ENCODE measurements at regions not wholly inside any gene's neighbourhood (a gene's known extent, or its start where the extent isn't known, plus 50 kb on each side); places are given as distances from the start of the nearest gene placed in this dataset.
"Not testable (repeated sequence)": the region's sequence is repeated elsewhere in the genome, so short reads cannot be mapped to it uniquely, and the experiment has no call there.

DNA sequence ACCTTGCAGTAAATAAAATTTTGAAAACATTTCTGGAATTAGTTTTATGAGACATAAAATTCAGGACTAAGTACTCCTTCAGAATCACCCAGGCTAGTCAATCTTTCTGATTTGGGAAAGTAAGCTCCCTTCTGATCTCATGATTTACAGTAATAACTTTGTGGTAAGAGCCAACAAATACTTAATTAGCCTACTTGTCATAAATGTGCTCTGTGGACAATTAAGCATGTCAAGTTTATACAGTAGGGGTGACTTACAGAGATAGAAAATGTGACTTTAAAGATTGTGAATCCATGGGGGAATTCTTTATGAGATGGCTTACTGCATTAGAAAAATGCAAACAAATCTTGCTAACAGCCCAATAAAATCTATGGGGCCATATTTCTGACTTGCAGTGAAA is 616.9 kb upstream of the GHITM start:
- DNase-seq, result no peak

DNA sequence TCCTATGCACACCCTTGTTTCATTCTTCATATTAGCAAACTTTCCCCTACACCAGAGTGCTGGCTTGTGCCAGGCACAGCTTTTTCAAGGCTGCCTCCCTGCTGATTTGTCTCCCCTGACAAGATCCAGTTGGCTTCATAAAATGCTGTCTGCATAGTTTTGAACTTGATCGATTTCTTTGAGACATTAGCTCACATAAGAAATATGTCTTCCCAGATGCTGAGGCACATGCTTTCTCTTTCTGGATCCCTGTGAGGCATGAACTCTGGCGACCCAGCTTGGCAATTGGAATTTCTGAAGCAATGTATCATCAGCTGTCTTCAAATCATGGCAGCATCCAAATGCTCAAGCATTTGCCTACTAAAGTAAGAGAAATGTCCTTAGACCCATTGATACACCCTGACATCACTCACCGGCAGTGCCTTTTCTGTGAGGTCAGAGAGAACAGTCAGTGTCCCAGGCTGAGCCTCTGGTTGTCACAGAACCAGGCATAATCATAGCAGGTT is 616.4 kb upstream of the GHITM start:
- no peak for DNase-seq

DNA sequence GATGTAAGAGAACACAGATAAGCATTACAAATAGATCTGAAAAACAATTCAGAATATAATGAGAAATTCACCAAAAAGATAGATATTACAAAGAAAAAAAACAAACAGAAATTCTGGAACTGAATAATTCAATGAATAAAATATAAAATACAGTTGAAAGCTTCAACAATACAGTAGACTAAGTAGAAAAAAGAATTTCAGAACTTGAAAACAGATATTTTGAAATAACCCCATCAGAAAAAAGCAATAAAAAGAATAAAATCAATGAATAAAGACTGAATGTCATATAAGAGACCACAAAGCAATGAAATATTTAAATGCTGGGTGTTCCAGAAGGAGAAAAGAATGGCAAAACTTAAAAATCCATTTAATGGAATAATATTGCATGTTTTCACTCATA is 611.4 kb upstream of the GHITM start:
- no peak for DNase-seq

DNA sequence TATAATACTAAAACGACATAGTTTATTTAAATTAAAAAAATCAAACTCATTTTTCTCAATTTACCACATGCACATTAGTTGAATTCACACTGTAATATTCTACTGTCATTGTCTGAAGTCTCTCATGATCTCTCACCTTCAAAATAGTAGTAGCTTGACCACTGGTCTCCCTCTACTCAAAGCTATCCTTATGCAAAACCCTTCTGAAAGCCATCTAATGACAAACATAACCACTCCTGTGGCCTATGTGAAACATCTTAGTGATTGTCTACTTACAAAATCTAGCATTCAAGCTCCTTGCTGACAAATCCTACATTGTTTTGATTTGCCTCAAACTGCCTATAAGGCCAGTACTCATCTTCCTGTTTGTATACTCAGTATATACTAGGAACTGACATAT is 606.0 kb upstream of the GHITM start:
- DNase-seq, result no peak

DNA sequence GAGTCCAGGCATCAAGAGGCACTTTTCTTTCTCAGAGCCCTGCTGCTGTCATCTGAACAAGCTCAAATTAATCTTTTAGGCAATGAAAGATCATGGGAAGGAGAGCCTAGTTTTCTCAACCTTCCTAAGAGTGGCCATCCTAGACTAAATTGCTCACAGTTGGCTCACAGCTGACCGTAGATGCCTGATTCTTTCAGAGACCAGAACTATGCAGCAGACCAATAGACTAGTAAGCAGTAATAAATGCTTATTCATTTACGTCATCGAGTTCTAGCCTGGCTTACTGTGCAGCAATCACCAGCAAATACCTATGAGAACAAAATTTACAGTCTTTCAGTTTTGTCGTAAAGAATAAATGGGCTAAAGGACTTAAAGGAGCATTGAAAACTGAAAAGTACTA is 602.9 kb upstream of the GHITM start:
- no peak for DNase-seq

DNA sequence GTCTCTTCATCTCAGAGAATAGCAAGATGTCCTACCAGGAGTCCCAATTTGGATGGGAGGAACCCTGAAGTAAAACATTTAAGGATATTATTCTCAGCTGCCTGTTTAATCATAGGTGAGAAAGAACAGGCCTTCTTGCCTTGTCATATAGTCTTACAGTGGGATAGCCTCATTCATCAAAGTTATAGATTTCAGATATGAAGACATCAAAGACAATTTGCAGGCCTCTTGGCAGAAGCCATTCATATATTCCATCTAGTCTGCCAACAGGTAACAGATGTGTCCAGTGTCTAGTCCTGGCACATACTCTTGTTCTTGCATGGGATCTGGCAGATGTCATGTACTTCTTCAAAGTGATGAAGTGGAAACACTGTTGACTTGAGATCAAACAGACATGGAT is 601.3 kb upstream of the GHITM start:
- DNase-seq, result peak in 1 of 2 experiments; percentile 64

DNA sequence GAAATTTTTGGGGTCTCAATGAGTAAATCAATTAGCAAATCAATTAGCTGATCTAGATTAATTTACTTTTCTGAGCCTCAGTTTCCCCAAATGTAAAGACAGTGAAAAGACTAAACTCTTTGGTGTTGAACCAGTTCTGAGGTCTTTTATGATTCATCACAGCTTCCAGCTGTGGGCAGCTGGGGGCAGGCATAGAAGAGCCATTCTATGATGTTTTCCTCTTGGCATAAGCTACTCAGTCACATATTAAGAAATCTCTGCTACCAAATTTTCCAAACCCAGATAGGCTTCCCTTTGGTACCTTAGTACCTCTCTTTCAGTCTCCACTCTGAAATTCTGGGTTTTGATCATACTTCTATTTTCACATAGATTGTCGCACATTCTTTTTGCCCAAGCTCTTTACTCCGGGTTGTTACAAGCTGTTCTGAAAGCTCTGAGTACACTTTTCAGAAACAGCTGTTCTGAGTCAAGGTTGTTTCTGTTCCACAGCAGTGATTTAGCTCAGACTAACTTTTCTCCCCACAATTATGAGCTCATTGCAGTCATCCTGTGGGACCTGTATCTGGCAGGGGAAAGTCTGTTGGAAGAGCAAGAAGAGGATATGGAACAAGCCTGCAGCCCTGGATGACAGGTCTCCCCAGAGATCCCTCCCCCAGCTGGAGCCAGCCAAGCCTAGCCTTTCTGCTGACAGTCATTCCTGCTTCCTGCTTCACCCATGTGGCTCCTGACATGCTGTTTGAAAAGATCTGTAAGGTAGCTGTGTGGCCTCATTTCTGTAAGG is 599.6 kb upstream of the GHITM start:
- no peak for DNase-seq

DNA sequence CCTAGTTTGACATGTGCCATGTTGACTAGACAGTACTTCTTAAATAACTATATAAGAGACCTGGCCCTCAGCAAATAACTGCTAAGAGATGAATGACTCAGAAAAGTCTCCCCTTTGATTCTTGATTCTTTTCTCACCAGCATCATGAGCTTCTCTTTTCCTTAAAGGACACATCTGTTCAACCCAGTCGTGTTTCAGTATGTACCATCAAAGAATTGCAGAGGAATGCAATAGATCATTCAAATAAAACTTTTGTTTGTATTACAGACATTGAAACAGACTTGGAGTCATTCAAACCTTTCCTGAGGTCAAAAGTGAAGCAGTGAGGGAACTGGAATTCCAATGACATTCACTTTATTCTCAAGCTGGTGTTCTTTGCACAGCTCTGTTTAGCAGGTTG is 598.3 kb upstream of the GHITM start:
- DNase-seq, result no peak

DNA sequence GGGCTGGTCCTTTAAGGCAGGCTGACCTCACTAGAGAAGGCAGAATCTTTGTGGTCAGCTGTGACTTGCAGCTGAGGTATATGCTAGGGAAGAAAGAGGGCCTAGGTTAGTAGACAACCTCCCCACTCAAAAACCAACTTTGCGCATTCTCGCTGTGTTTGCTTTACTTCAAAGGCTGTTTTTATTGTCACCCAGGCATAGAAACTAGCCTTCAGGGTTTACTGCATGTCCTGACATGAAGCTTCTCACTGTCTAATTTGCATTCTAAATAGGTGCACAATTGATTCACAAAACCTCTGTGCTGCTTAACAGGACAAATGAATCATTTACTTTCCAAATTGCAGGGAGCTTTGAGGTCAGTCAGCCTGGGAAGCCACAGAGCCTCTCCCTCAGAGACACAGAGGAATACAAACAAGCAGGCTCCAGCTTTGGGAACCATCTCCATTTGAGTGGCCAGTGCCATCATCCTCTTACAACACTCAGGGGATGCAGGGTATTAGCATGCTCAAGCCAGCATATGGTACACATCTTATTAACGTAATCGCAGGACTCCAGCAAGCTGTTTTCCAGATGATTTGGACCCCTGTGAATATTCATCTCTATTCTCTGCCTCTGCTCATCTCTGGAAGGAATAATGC is 596.4 kb upstream of the GHITM start:
- DNase-seq, result peak; percentile 69 to 91

DNA sequence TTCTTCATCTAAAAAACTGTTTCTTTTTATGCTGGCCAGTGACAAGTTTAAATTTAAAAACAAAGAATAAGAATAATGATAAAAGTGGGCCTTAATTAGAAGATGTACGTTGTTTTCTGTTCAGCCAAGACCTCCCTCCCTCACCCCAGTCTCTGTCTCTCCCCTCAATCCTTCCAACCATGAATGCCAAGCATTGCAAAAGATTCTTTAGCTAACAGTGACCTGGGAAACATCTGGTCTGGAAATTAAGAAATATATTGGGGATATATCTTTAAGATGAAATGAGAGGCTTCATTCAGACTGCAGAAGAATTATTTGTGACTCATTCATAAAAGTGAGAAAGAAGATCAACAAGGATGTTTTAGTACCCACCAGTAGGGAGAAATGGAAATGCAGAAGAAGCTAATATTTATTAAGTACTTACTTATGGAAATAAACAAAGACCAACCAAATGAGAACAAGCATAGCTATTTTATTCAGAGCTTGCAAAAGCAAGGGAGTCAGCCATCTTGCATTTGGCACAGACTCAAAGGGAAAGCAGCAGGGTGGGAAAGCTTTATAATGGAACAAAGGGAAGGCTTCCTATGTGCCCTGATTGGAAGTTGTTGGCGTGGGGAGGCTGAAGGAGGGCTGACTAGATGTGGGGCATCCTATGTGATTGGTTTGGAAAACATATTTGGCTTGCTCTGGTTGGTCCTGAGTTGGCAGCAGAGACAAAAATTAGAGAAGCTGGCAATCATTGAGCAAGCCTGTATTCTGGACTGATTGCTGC is 595.4 kb upstream of the GHITM start:
- DNase-seq, result peak in 1 of 2 experiments; percentile 1

DNA sequence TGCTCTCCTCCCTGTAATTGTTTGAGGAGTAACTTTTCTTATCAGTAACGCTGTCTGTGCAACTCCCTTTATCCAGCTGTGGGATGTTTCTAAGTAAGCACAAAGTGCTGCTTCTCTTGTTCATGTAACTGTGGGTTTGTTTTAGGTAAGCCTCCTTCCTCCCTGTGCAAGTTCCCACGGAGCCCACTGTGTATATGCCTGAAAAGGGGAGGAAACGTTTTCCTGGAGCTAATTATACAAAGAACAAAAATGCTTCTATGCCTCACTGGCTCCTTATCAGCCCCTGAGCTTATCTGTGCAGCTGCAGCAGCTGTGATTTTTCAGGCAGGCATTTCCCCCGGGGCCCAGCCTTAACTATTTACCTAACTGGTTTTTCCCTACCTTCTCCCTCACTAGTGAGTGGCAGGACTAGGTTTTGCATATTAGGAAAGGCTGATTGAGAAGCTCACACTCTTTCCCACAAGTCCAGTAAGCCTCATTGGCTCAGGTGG is 593.4 kb upstream of the GHITM start:
- no peak for DNase-seq

DNA sequence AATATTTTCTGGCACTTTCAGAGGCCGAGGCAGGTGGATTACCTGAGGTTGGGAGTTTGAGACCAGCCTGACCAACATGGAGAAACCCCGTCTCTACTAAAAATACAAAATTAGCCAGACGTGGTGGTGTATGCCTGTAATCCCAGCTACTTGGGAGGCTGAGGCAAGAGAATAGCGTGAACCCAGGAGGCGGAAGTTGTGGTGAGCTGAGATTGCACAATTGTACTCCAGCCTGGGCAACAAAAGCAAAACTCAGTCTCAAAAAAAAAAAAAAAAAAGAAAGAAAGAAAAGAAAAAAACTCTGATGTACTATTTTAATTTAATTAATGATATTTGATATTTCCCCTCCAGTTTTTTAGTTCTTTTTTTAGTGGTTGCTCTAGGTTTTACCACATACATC is 588.1 kb upstream of the GHITM start:
- not testable (repeated sequence) for DNase-seq

DNA sequence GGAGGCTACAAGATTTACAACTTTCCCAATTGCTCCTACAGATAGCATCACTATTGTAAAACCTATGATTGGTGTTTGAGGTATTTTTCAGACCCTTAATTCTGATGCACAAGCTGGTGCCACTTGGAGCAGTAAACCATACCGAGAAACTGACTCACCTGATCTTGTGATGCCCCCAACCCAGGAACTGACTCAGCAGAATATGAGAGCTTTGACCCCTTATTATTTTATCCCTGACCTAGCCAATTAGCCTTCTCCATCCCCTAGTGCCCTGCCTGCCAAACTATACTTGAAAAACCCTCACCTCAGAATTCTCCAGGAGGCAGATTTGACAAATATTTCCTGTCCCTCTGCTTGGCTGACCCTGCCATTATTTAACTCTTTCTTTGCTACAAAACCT is 585.9 kb upstream of the GHITM start:
- DNase-seq, result no peak

DNA sequence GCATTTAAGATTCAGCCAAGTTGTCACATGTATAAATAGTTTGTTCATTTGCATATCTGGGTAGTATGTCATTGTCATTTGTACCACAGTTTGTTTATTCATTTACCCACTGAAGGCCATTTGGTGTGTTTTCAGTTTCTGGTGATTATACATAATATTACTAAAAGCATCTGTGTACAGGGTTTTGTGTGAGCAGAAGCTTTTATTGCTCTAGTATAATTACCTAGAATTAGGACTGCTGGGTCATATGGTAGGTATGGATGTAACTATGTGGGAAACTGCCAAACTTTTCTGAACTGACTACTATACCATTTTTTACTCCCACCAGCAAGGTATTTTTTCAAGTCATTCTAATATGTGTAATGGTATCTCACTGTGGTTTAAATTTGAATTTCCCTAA is 584.0 kb upstream of the GHITM start:
- no peak for DNase-seq

DNA sequence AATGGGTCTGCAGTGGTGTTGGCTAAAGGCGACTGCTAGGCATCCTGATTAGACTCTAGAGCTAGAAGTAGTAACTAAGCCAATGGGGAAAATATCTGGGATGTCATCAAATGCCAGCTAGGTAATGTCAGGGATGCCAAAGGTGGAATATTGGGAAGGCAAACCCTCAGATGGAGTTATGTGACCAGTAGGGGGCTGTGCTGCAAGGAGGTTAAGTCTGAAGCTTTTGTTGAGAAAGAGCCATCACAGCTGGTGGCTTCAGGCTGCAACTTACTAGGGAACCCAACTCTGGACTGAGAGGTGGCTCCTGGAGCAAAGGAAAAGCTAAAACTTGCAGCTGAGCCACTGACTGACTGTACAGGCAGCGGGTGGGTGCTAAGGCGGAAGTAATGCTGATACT is 576.9 kb upstream of the GHITM start:
- DNase-seq, result no peak

DNA sequence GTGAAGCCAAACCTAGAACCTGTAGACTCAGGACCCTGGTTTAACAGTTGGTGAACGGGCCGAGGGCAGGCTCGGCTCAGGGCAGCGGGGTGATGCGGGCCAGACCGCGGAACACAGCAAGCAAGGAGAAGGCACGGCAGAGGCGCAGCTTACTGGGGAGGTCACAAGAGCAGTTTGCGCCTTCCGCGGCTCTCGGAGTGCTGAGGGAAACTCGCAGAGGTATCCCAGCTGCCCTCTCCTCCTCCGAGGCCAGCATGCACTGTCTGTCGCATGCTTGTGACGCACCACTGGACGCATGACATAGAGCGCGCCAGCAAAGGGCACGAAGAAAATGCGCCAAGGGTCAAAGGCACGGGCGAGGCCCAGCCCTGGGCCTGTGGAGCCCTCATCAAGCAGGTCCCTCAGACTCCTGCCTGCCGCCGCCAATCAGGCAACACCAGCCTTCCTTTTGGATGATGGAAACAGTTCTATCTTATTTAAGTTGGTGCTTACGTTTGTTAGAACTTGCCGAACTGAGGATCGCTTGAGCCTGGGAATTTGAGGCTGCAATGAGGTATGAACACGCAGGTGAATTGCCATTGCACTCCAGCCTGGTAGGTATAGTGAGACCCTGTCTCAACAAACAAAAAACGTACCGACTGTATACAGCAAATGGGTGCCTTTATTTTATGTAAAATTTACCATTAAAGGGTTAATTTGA is 574.3 kb upstream of the GHITM start:
- DNase-seq, result no peak

DNA sequence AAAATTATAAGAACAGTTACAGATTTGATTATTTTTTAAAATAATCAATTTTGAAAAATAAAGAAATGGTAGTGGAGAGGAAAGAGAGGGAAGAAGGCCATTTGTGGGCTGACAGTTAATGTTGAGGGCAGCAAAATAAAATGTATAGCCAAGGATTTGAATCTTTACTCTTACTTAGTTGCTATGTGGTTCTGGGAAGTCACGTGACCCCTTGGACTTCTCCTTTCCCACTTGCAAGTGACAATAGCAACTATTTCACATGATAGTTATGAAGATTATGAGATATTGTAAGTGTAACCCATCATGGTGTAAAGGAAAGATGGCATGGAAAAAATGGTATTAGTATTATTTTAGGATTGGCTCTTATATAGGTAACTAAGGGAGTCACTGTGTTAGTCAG is 567.3 kb upstream of the GHITM start:
- no peak for DNase-seq

DNA sequence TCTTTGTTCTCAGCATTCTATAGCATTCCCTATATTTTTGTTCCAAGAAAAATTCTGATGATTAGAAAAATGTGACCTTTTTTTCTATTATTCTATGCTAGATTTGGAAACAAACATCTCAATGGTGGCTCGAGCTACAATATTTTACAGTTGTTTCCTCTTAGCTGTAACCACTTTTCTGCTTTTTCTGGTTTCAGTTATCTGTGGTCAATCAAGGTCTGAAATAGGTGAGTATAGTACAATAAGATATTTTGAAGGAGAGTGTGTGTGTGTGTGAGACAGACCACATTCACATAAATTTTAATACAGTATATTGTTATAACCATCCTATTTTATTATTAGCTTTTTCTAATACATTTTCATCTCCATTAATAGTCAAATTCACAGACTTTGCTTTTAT is 564.5 kb upstream of the GHITM start:
- DNase-seq, result no peak

DNA sequence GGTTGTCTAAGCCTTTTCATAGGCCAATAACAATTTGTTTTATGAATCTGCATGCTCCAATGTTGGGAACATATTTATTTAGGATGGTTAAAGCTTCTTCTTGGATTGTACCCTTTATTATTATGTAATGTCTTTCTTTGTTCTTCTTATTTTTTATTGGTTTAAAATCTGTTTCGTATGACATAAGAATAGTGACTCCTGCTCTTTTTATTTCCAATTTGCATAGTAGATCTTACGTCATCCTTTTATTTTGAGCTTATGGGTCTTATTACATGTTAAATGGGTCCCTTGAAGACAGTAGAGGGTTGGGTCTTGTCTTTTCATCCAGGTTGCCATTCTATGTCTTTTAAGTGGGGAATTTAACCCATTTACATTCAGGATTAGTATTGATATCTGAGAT is 561.9 kb upstream of the GHITM start:
- DNase-seq, result no peak

DNA sequence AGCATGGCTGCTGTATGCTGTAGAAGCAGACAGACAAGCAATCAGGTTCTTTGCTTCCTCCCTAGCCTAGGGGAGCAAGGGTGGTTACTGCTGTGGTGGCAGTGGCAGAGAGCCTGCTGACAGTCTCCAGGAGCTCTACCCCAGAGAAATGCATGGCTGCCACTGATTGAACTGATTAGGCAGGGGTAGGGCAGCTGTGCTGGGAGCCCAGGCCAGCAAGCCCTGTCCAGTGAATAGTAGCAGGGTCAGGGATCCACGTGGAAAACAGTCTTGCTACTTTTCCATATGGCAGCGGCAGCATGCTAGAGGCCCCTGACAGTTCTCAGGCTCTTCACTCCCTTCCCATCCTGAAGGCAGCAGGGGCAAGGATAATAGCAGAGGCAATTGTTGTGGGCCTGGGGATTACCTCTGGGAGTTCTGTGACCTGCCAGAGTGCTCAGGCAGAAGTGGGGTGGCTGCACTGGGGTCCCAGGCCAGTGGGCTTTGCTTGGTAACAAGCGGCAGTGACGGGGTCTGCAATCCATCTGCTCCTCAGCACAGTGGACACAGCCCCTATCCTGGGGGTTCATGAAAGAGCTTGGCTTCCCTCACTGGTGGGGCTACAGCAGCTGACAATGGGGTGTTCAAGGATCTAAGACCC is 558.8 kb upstream of the GHITM start:
- no peak for DNase-seq

DNA sequence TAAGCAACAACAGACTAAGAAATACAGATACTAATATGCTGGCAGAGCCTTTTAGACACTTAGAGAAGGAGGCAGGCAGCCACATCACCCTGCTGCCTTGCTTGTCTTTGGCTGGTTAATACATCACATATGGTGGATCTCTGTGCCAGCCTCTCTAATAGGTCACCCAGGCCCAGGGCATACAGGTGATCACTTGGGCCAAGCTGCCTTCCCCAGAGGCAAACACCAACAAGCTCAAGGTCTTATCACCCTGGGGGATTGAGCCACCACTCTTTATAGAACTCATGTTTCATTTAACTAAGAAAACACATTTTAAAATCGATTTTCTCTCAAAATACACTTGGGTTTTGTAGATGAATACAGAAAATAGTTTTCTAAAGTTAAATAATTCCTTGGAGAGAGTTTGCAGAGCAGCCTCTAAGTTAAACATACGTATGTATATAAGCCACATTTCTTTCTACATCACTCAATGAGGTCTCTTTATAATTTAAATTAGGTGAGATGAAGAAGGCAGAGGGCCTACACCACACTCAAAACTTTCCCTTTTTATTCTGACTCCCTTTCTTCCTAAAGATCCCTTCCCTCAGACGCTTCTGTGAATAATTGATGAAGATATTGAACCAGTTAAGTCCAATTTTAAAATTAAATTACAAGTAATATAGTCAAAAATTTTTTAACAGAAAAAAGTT is 556.8 kb upstream of the GHITM start:
- no peak for DNase-seq

DNA sequence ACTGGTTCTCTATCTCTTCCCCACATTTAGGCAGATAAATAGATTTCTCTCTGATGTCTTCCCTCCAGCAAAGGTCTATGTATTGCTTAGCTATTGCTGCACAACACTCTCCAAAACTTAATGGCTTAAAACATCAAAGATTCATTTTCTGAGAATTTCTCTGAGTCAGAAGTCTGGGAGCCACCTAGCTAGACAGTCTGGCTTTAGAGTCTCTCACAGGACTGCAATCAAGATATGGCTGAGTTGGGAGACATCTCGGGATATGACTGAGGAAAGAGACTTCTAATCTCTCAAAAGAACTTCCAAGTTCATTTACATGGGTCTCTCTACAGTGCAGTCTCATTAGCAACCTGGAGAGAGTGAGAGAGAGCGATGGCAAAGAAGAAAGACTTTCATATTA is 553.6 kb upstream of the GHITM start:
- DNase-seq, result no peak
